GM12878 (cell line): ENCODE measurements at regions not wholly inside any gene's neighbourhood (a gene's known extent, or its start where the extent isn't known, plus 50 kb on each side); places are given as distances from the start of the nearest gene placed in this dataset.

Source experiments
- ATF7 ChIP-seq: fragments of 450-650 bp; IDR thresholded peaks from 2 replicates; pipeline ENCODE4 v1.6.1; 2016; ENCODE audit warnings: low read depth, mild to moderate bottlenecking
- BRCA1 ChIP-seq: IDR thresholded peaks from 2 replicates; pipeline ENCODE4 v1.6.1; 2011; ENCODE audit warnings: low read depth, low read length, improper control_type of control experiment
- CHD4 ChIP-seq: fragments of 200-600 bp; sonication (generic); IDR thresholded peaks from 2 replicates; pipeline ENCODE4 v1.6.1; 2016; ENCODE audit warnings: mild to moderate bottlenecking
- EP300 ChIP-seq, 2 experiments: fragments of 150-350 bp in 1 of 2; IDR thresholded peaks; 2 replicates each; pipeline ENCODE4 v1.6.1; 2011 to 2012; ENCODE audit warnings: low read depth in 2 of 2, low read length in 2 of 2, borderline replicate concordance in 1 of 2, improper control_type of control experiment in 1 of 2, inconsistent platforms in 1 of 2; ENCODE audit not compliant: control insufficient read depth in 1 of 2
- EZH2 ChIP-seq: IDR thresholded peaks from 2 replicates; pipeline ENCODE4 v1.6.1; 2012; ENCODE audit warnings: low read depth, mild to moderate bottlenecking, control low read depth, inconsistent platforms, low read length, borderline replicate concordance; ENCODE audit not compliant: control insufficient read depth
- KDM1A ChIP-seq: fragments of 200-600 bp; sonication (generic); IDR thresholded peaks from 2 replicates; pipeline ENCODE4 v1.6.1; 2016; ENCODE audit warnings: borderline replicate concordance
- POLR2A ChIP-seq: IDR thresholded peaks from 2 replicates; pipeline ENCODE4 v1.6.1; 2011; ENCODE audit warnings: low read depth, mild to moderate bottlenecking, low read length
- TF ChIP-seq, protein P1 (sequence below), 3 experiments: IDR thresholded peaks in 2 of 3; conservative IDR thresholded peaks in 1 of 3; 2 replicates each; pipeline ENCODE4 v1.5.1; 2011; ENCODE audit warnings: low read depth in 3 of 3, low read length in 3 of 3, mild to moderate bottlenecking in 3 of 3, control low read depth in 2 of 3, moderate library complexity in 2 of 3, inconsistent platforms in 1 of 3, mixed read lengths in 1 of 3; ENCODE audit not compliant: control insufficient read depth in 2 of 3, insufficient read depth in 1 of 3; ENCODE audit errors: extremely low read depth in 1 of 3
- TF ChIP-seq, protein P2 (sequence below): fragments of 450-650 bp; IDR thresholded peaks from 2 replicates; pipeline ENCODE4 v1.6.1; 2017; ENCODE audit warnings: mild to moderate bottlenecking

DNA sequence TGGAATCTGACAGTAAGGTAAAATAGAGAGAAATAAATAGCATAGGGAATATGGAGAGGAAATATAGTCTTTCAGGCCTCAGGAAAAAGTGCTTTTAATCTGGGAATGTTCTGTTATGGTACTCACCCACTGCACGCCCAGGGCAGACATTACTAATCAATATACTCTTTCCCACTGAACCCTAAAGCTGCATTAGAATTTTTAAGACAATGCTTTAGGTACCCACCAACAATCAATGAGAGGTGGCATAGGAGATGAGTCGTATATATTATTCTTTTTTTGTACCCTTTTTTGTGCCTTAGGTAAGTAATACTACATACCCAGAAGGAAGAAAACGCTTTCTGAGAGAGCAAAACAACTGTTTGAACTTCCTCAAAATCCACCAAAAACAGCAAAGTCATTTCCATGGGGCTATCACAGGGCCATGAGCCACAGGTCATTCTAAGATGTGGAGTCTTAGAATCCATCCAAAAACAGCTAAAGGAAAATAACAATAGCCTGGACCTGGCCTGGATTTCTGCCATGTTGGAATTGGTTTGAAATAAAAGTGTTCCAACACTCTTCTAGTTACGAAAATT, 542.1 kb downstream of the XYLT1 start:
- no peak for TF ChIP-seq POLR2A
- TF ChIP-seq EP300 (IDR thresholded peaks at IDR 0.05; ENCODE audit: borderline replicate concordance in 1 of 2, control insufficient read depth in 1 of 2, low read depth in 2 of 2, low read length in 2 of 2) = no peak
- TF ChIP-seq, protein P1, sequence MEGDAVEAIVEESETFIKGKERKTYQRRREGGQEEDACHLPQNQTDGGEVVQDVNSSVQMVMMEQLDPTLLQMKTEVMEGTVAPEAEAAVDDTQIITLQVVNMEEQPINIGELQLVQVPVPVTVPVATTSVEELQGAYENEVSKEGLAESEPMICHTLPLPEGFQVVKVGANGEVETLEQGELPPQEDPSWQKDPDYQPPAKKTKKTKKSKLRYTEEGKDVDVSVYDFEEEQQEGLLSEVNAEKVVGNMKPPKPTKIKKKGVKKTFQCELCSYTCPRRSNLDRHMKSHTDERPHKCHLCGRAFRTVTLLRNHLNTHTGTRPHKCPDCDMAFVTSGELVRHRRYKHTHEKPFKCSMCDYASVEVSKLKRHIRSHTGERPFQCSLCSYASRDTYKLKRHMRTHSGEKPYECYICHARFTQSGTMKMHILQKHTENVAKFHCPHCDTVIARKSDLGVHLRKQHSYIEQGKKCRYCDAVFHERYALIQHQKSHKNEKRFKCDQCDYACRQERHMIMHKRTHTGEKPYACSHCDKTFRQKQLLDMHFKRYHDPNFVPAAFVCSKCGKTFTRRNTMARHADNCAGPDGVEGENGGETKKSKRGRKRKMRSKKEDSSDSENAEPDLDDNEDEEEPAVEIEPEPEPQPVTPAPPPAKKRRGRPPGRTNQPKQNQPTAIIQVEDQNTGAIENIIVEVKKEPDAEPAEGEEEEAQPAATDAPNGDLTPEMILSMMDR (IDR thresholded peaks at IDR 0.05 in 2 of 3, conservative IDR thresholded peaks at IDR 0.05 in 1 of 3; ENCODE audit: control insufficient read depth in 2 of 3, extremely low read depth in 1 of 3, insufficient read depth in 1 of 3, low read depth in 3 of 3, low read length in 3 of 3) = no peak
- no peak for TF ChIP-seq KDM1A
- no peak for TF ChIP-seq BRCA1
- TF ChIP-seq, protein P2, sequence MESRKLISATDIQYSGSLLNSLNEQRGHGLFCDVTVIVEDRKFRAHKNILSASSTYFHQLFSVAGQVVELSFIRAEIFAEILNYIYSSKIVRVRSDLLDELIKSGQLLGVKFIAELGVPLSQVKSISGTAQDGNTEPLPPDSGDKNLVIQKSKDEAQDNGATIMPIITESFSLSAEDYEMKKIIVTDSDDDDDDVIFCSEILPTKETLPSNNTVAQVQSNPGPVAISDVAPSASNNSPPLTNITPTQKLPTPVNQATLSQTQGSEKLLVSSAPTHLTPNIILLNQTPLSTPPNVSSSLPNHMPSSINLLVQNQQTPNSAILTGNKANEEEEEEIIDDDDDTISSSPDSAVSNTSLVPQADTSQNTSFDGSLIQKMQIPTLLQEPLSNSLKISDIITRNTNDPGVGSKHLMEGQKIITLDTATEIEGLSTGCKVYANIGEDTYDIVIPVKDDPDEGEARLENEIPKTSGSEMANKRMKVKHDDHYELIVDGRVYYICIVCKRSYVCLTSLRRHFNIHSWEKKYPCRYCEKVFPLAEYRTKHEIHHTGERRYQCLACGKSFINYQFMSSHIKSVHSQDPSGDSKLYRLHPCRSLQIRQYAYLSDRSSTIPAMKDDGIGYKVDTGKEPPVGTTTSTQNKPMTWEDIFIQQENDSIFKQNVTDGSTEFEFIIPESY = no peak
- TF ChIP-seq ATF7 = no peak
- TF ChIP-seq EZH2 = no peak
- TF ChIP-seq CHD4 = no peak
